OCI-LY3 (cell line): ENCODE measurements at regions not wholly inside any gene's neighbourhood (a gene's known extent, or its start where the extent isn't known, plus 50 kb on each side); places are given as distances from the start of the nearest gene placed in this dataset.

Source experiments
- H2AFZ ChIP-seq: fragments of 200-600, 300-600 bp; shearing (Covaris generic); 2 replicates; pipeline ENCODE4 v1.6.0; 2014; ENCODE audit warnings: antibody characterized with exemption, low read depth, low read length
- H3K27ac ChIP-seq: fragments of 200-600, 300-600 bp; sonication (generic); 2 replicates; pipeline ENCODE4 v1.5.1; 2014; ENCODE audit warnings: mild to moderate bottlenecking, low read length, moderate library complexity, mixed read lengths
- H3K27me3 ChIP-seq: fragments of 200-600, 300-600 bp; sonication (generic); 2 replicates; pipeline ENCODE4 v1.6.1; 2014; ENCODE audit warnings: low read depth, low read length, mixed read lengths
- H3K36me3 ChIP-seq: fragments of 200-600, 300-600 bp; sonication (generic); replicated peaks from 2 replicates; pipeline ENCODE3; 2014; ENCODE audit warnings: low read depth, low read length, mixed read lengths
- H3K4me1 ChIP-seq: fragments of 300-600, 200-600 bp; sonication (generic); 2 replicates; pipeline ENCODE4 v1.6.1; 2014; ENCODE audit warnings: low read length, mixed read lengths
- H3K4me2 ChIP-seq: fragments of 200-600, 300-600 bp; sonication (generic); 2 replicates; pipeline ENCODE4 v1.6.1; 2014; ENCODE audit warnings: low read length, mixed read lengths
- H3K4me3 ChIP-seq: fragments of 300-600, 200-600 bp; sonication (generic); 2 replicates; pipeline ENCODE4 v1.5.1; 2014; ENCODE audit warnings: antibody characterized with exemption, mild to moderate bottlenecking, low read length, moderate library complexity
- H3K79me2 ChIP-seq: fragments of 300-600, 200-600 bp; shearing (Covaris generic); 2 replicates; pipeline ENCODE4 v1.6.1; 2014; ENCODE audit warnings: mild to moderate bottlenecking, low read length, mixed read lengths
- H3K9ac ChIP-seq: fragments of 300-600, 200-600 bp; shearing (Covaris generic); 2 replicates; pipeline ENCODE4 v1.6.0; 2014; ENCODE audit warnings: mild to moderate bottlenecking, low read length, moderate library complexity
- H3K9me3 ChIP-seq: fragments of 200-600, 300-600 bp; shearing (Covaris generic); 2 replicates; pipeline ENCODE4 v1.6.1; 2014; ENCODE audit warnings: low read length, mixed read lengths; ENCODE audit not compliant: insufficient read depth
- H4K20me1 ChIP-seq: fragments of 200-600, 300-600 bp; sonication (generic); 2 replicates; pipeline ENCODE4 v1.6.1; 2016; ENCODE audit warnings: low read length, mixed read lengths; ENCODE audit not compliant: insufficient read depth
- CTCF ChIP-seq: fragments of 200-600, 300-600 bp; sonication (generic); IDR thresholded peaks from 2 replicates; pipeline ENCODE4 v1.5.1; 2014; ENCODE audit warnings: antibody characterized with exemption, low read length, low read depth
- EZH2phosphoT487 ChIP-seq: fragments of 200-600 bp; shearing (Covaris generic); IDR thresholded peaks from 2 replicates; pipeline ENCODE4 v1.6.1; 2018; ENCODE audit warnings: antibody characterized with exemption, mixed run types, low read depth

GRCh38 chr5:73370095-73370494, 78.5 kb downstream of the FOXD1 start:
- Histone ChIP-seq H3K9me3 (no peaks in the 10 kb centered on the region), H3K36me3 (no peaks in the 10 kb centered on the region), H3K9ac (no peak overlapping the region), H3K27ac (no peak overlapping the region), H3K79me2 (no peaks in the 10 kb centered on the region), H4K20me1 (no peaks in the 10 kb centered on the region), H3K27me3 (no peaks in the 10 kb centered on the region), H3K4me2 (no peak overlapping the region), H3K4me3 (no peak overlapping the region), H3K4me1 (no peaks in the 10 kb centered on the region), H2AFZ (no peak overlapping the region)
- no peak for TF ChIP-seq CTCF
- TF ChIP-seq EZH2phosphoT487 = no peak

- Histone ChIP-seq H3K27ac (no peak overlapping the region), H3K36me3 (no peaks in the 10 kb centered on the region), H3K27me3 (no peaks in the 10 kb centered on the region), H3K4me2 (no peak overlapping the region), H4K20me1 (no peaks in the 10 kb centered on the region), H3K4me1 (no peaks in the 10 kb centered on the region), H2AFZ (no peak overlapping the region), H3K9ac (no peak overlapping the region), H3K9me3 (no peaks in the 10 kb centered on the region), H3K4me3 (no peak overlapping the region), H3K79me2 (no peaks in the 10 kb centered on the region)
- TF ChIP-seq CTCF (no peak), EZH2phosphoT487 (no peak)
These were observed 79.3 kb downstream of the FOXD1 start for GRCh38 chr5:73369278-73369677.

- Histone ChIP-seq H2AFZ (no peak overlapping the region), H3K36me3 (no peaks in the 10 kb centered on the region), H3K4me1 (no peaks in the 10 kb centered on the region)
These were observed 80.9 kb downstream of the FOXD1 start for GRCh38 chr5:73367650-73368049.

GRCh38 chr5:73365990-73366667, 82.4 kb downstream of the FOXD1 start:
- H3K27ac ChIP-seq = no peak overlapping the region

More at GRCh38 chr5:73367650-73368049, 80.9 kb downstream of the FOXD1 start:
- Histone ChIP-seq H3K4me3 (no peak overlapping the region), H4K20me1 (no peaks in the 10 kb centered on the region), H3K79me2 (no peaks in the 10 kb centered on the region), H3K27me3 (0 out of 2 replicates have a peak, but pooled peaks cover 5% of the 10 kb centered on the region), H3K9me3 (no peaks in the 10 kb centered on the region), H3K9ac (no peak overlapping the region), H3K27ac (no peak overlapping the region), H3K4me2 (no peak overlapping the region)
- no peak for TF ChIP-seq CTCF
- no peak for TF ChIP-seq EZH2phosphoT487

More at GRCh38 chr5:73365990-73366667, 82.4 kb downstream of the FOXD1 start:
- TF ChIP-seq CTCF (no peak), EZH2phosphoT487 (no peak)
- Histone ChIP-seq H2AFZ (no peak overlapping the region), H4K20me1 (no peaks in the 10 kb centered on the region), H3K27me3 (peaks cover 5% of the 10 kb centered on the region; the same call in 1 of the 2 replicates), H3K4me3 (no peak overlapping the region), H3K79me2 (no peaks in the 10 kb centered on the region), H3K4me1 (no peaks in the 10 kb centered on the region), H3K4me2 (no peak overlapping the region), H3K9ac (no peak overlapping the region), H3K9me3 (no peaks in the 10 kb centered on the region), H3K36me3 (no peaks in the 10 kb centered on the region)
